ENCODE measurements at regions not wholly inside any gene's neighbourhood (a gene's known extent, or its start where the extent isn't known, plus 50 kb on each side); places are given as distances from the start of the nearest gene placed in this dataset.

DNA sequence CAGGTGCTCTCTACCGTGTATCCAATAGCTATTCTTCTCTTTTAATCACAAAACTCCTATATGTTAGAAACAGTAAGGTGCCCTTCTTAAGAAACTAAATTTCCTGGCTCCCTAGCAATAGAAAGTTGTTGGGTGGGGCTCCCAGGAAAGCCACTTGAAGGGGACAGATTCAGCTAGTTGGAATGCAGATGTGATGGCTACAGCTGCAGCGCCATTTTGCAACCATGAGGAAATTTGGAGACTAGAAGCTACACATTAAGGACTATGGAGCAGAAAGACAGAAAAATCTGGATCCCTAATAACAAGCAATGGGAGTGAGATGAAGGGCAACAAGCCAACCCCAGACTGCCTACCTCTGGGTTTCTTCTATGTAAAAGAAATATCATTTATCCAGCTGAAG, 108.8 kb upstream of the AFDN start:
- Histone ChIP-seq H3K27me3 (no peaks in the 10 kb centered on the region), H3K4me3 (no peak overlapping the region), H3K9me3 (no peaks in the 10 kb centered on the region), H3K4me1 (no peaks in the 10 kb centered on the region), H3K27ac (no peak overlapping the region), H3K36me3 (no peaks in the 10 kb centered on the region)
- WGBS, 2 donors: 96 to 100% methylated on average over 2 of the region's 2 CpGs
- DNase-seq (no peak), FAIRE-seq (no peak), ATAC-seq (no peak)
- intact Hi-C loops (cut with DNase I): no loop called here
- TF ChIP-seq CTCF (IDR thresholded peaks at IDR 0.05): no peak

GRCh38 chr6:167719920-167720319, 106.8 kb upstream of the AFDN start:
- Histone ChIP-seq H3K4me3 (no peak overlapping the region), H3K9me3 (no peaks in the 10 kb centered on the region), H3K4me1 (no peaks in the 10 kb centered on the region), H3K27ac (no peak overlapping the region), H3K27me3 (no peaks in the 10 kb centered on the region), H3K36me3 (no peaks in the 10 kb centered on the region)
- FAIRE-seq: no peak
- no peak for DNase-seq
- TF ChIP-seq CTCF (IDR thresholded peaks at IDR 0.05): no peak
- ATAC-seq: no peak
- intact Hi-C loops (cut with DNase I): no loop called here
- WGBS, 2 donors: 78 to 80% methylated on average over 23 of the region's 23 CpGs

GRCh38 chr6:167720456-167721285, 106.0 kb upstream of the AFDN start:
- FAIRE-seq (no peak), DNase-seq (no peak), ATAC-seq (no peak)
- Histone ChIP-seq H3K27ac (no peak overlapping the region), H3K36me3 (no peaks in the 10 kb centered on the region), H3K27me3 (no peaks in the 10 kb centered on the region), H3K9me3 (no peaks in the 10 kb centered on the region), H3K4me1 (no peaks in the 10 kb centered on the region), H3K4me3 (no peak overlapping the region)
- 82 to 88% methylated on average over 31 of the region's 31 CpGs for WGBS, 2 donors
- no peak for TF ChIP-seq CTCF (IDR thresholded peaks at IDR 0.05)
- intact Hi-C loops (cut with DNase I): no loop called here

GRCh38 chr6:167721291-167721690, 105.4 kb upstream of the AFDN start:
- no peak for FAIRE-seq
- intact Hi-C loops (cut with DNase I): no loop called here
- Histone ChIP-seq H3K4me1 (no peaks in the 10 kb centered on the region), H3K27ac (no peak overlapping the region), H3K9me3 (no peaks in the 10 kb centered on the region), H3K27me3 (no peaks in the 10 kb centered on the region), H3K4me3 (no peak overlapping the region), H3K36me3 (no peaks in the 10 kb centered on the region)
- WGBS, 2 donors: 89 to 95% methylated on average over 10 of the region's 10 CpGs
- ATAC-seq: no peak
- DNase-seq: no peak
- no peak for TF ChIP-seq CTCF (IDR thresholded peaks at IDR 0.05)

- TF ChIP-seq CTCF (IDR thresholded peaks at IDR 0.05): no peak
- FAIRE-seq (no peak), DNase-seq (no peak), ATAC-seq (no peak)
- 66 to 72% methylated on average over 21 of the region's 21 CpGs for WGBS, 2 donors
- no peak overlapping the region for H3K27ac ChIP-seq
- no peaks in the 10 kb centered on the region for H3K9me3 ChIP-seq
- no peaks in the 10 kb centered on the region for H3K4me1 ChIP-seq
- no peaks in the 10 kb centered on the region for H3K27me3 ChIP-seq
- no peaks in the 10 kb centered on the region for H3K36me3 ChIP-seq
- H3K4me3 ChIP-seq: no peak overlapping the region
- intact Hi-C loops (cut with DNase I): no loop called here
Observed at GRCh38 chr6:167722634-167723309, 103.9 kb upstream of the AFDN start.
